ENCODE measurements at regions not wholly inside any gene's neighbourhood (a gene's known extent, or its start where the extent isn't known, plus 50 kb on each side); places are given as distances from the start of the nearest gene placed in this dataset.

DNA sequence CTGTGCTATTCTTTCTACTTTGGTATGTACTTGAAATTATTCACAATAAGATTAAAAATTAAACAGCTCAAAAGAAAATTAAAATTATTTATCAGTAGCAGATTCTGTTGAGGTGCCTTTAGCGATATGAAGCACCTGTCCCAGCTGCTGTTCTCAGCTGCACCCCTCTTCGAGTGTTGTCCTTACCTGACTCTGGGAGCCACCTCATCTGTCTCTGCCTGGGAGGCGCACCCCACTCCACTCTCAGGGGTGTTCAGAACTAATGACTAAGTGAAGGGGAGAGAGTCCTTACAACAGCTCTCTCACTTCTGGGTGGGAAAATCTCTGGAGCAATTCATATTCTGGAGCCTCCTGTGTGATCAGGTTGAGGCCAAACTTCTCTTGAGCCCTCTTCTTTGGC lies 745.7 kb downstream of the RFPL4B start:
- no peak overlapping the region for H3K4me3 ChIP-seq (ENCODE audit: low read depth in 1 of 3, low read length in 3 of 3)
- no peak overlapping the region for H3K9ac ChIP-seq (ENCODE audit: low read depth in 1 of 2, low read length in 2 of 2)
- no peaks in the 10 kb centered on the region for H3K4me1 ChIP-seq (ENCODE audit: control insufficient read depth in 4 of 4, insufficient read depth in 4 of 4, low read length in 3 of 4)
- H3K9me3 ChIP-seq (ENCODE audit: control insufficient read depth in 4 of 4, low read length in 3 of 4): no peaks in the 10 kb centered on the region
- H3K27me3 ChIP-seq (ENCODE audit: control insufficient read depth in 4 of 4, insufficient read depth in 4 of 4, low read length in 3 of 4): no peaks in the 10 kb centered on the region
- no peaks in the 10 kb centered on the region for H3K36me3 ChIP-seq (ENCODE audit: control insufficient read depth in 4 of 4, insufficient read depth in 3 of 4, low read depth in 1 of 4, low read length in 3 of 4)
- no peak overlapping the region for H3K27ac ChIP-seq (ENCODE audit: low read depth in 1 of 2, low read length in 2 of 2)
- no peak for DNase-seq (ENCODE audit: low spot score)
- WGBS: 97% methylated on average over 3 of the region's 3 CpGs
- TF ChIP-seq, protein P1, sequence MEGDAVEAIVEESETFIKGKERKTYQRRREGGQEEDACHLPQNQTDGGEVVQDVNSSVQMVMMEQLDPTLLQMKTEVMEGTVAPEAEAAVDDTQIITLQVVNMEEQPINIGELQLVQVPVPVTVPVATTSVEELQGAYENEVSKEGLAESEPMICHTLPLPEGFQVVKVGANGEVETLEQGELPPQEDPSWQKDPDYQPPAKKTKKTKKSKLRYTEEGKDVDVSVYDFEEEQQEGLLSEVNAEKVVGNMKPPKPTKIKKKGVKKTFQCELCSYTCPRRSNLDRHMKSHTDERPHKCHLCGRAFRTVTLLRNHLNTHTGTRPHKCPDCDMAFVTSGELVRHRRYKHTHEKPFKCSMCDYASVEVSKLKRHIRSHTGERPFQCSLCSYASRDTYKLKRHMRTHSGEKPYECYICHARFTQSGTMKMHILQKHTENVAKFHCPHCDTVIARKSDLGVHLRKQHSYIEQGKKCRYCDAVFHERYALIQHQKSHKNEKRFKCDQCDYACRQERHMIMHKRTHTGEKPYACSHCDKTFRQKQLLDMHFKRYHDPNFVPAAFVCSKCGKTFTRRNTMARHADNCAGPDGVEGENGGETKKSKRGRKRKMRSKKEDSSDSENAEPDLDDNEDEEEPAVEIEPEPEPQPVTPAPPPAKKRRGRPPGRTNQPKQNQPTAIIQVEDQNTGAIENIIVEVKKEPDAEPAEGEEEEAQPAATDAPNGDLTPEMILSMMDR (IDR thresholded peaks at IDR 0.05; ENCODE audit: low read depth, low read length, missing input control): no peak
- no peak for TF ChIP-seq RXRA (IDR thresholded peaks at IDR 0.05)
- no peak for TF ChIP-seq FOXA2 (IDR thresholded peaks at IDR 0.05)
- TF ChIP-seq TAF1 (conservative IDR thresholded peaks at IDR 0.05): no peak
- TF ChIP-seq HNF4G (IDR thresholded peaks at IDR 0.05): no peak
- no peak for TF ChIP-seq FOXA1 (IDR thresholded peaks at IDR 0.05)

DNA sequence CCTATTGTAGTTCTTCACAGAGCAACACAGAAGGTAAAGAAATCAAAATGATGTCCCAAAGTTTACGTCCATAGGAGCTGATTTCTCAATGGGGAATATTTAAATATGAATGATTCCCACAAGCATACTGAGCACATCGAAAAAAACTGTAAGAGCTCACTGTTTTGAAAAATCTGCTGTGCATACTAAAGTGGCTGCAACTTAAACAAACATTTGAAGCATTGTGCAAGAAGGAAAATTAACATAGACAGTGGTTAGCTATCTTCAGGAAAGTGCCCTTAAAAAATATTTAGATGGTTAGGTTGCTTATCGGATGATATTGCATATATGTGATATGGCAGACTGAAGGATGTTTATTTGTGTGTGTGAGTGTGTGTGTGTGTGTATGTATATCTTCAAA lies 747.6 kb downstream of the RFPL4B start:
- WGBS: 59% methylated on average over 3 of the region's 3 CpGs
- H3K9ac ChIP-seq (ENCODE audit: low read depth in 1 of 2, low read length in 2 of 2): no peak overlapping the region

DNA sequence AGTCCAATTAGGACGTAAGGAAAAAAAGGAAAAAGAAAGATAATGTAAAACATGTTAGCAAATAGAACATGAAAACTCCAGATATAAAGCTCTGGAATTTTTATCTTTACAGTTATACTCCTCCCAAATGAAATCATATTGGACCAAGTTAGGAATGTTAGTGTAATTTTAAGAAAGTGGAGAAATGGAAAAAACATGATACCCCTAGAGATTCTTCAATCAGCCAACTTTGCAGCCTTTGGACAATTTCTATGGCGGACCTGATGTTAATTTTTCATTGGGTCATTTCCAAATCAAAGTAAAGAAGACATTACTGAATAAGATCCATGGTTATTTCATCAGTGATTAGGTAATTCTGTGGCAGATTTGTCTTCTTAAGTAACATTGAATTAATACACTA lies 748.7 kb downstream of the RFPL4B start:
- Histone ChIP-seq H3K4me1 (ENCODE audit: control insufficient read depth in 4 of 4, insufficient read depth in 4 of 4, low read length in 3 of 4) (no peaks in the 10 kb centered on the region), H3K9me3 (ENCODE audit: control insufficient read depth in 4 of 4, low read length in 3 of 4) (no peaks in the 10 kb centered on the region), H3K9ac (ENCODE audit: low read depth in 1 of 2, low read length in 2 of 2) (no peak overlapping the region), H3K27ac (ENCODE audit: low read depth in 1 of 2, low read length in 2 of 2) (no peak overlapping the region), H3K4me3 (ENCODE audit: low read depth in 1 of 3, low read length in 3 of 3) (no peak overlapping the region), H3K27me3 (ENCODE audit: control insufficient read depth in 4 of 4, insufficient read depth in 4 of 4, low read length in 3 of 4) (no peaks in the 10 kb centered on the region), H3K36me3 (ENCODE audit: control insufficient read depth in 4 of 4, insufficient read depth in 3 of 4, low read depth in 1 of 4, low read length in 3 of 4) (no peaks in the 10 kb centered on the region)
- 88% methylated on average over 2 of the region's 2 CpGs for WGBS
- DNase-seq (ENCODE audit: low spot score): no peak
- TF ChIP-seq FOXA2 (IDR thresholded peaks at IDR 0.05) (no peak), EGR1 (IDR thresholded peaks at IDR 0.05; ENCODE audit: low read depth in 2 of 2) (no peak), YY1 (IDR thresholded peaks at IDR 0.05) (no peak), FOXA1 (IDR thresholded peaks at IDR 0.05) (no peak), JUND (IDR thresholded peaks at IDR 0.05) (no peak), NR2F2 (IDR thresholded peaks at IDR 0.05) (no peak), SP1 (IDR thresholded peaks at IDR 0.05) (no peak), GABPA (IDR thresholded peaks at IDR 0.05 in 1 of 2, conservative IDR thresholded peaks at IDR 0.05 in 1 of 2) (no peak)
- TF ChIP-seq, protein P2, sequence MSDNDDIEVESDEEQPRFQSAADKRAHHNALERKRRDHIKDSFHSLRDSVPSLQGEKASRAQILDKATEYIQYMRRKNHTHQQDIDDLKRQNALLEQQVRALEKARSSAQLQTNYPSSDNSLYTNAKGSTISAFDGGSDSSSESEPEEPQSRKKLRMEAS (IDR thresholded peaks at IDR 0.05): no peak
- TF ChIP-seq, protein P1 (IDR thresholded peaks at IDR 0.05; ENCODE audit: low read depth, low read length, missing input control): no peak
- TF ChIP-seq, protein P3, sequence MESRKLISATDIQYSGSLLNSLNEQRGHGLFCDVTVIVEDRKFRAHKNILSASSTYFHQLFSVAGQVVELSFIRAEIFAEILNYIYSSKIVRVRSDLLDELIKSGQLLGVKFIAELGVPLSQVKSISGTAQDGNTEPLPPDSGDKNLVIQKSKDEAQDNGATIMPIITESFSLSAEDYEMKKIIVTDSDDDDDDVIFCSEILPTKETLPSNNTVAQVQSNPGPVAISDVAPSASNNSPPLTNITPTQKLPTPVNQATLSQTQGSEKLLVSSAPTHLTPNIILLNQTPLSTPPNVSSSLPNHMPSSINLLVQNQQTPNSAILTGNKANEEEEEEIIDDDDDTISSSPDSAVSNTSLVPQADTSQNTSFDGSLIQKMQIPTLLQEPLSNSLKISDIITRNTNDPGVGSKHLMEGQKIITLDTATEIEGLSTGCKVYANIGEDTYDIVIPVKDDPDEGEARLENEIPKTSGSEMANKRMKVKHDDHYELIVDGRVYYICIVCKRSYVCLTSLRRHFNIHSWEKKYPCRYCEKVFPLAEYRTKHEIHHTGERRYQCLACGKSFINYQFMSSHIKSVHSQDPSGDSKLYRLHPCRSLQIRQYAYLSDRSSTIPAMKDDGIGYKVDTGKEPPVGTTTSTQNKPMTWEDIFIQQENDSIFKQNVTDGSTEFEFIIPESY (IDR thresholded peaks at IDR 0.05): no peak

More for the DNA sequence above, 747.6 kb downstream of the RFPL4B start:
- Histone ChIP-seq H3K9me3 (ENCODE audit: control insufficient read depth in 4 of 4, low read length in 3 of 4) (no peaks in the 10 kb centered on the region), H3K27ac (ENCODE audit: low read depth in 1 of 2, low read length in 2 of 2) (no peak overlapping the region), H3K4me1 (ENCODE audit: control insufficient read depth in 4 of 4, insufficient read depth in 4 of 4, low read length in 3 of 4) (no peaks in the 10 kb centered on the region), H3K4me3 (ENCODE audit: low read depth in 1 of 3, low read length in 3 of 3) (no peak overlapping the region), H3K27me3 (ENCODE audit: control insufficient read depth in 4 of 4, insufficient read depth in 4 of 4, low read length in 3 of 4) (no peaks in the 10 kb centered on the region), H3K36me3 (ENCODE audit: control insufficient read depth in 4 of 4, insufficient read depth in 3 of 4, low read depth in 1 of 4, low read length in 3 of 4) (no peaks in the 10 kb centered on the region)
- TF ChIP-seq HNF4A (conservative IDR thresholded peaks at IDR 0.05) (no peak), HNF4G (IDR thresholded peaks at IDR 0.05) (no peak), YY1 (IDR thresholded peaks at IDR 0.05) (no peak), JUND (IDR thresholded peaks at IDR 0.05) (no peak), RXRA (IDR thresholded peaks at IDR 0.05) (no peak), FOXA2 (IDR thresholded peaks at IDR 0.05) (no peak), EGR1 (IDR thresholded peaks at IDR 0.05; ENCODE audit: low read depth in 2 of 2) (no peak), SP1 (IDR thresholded peaks at IDR 0.05) (no peak)
- TF ChIP-seq, protein P4, sequence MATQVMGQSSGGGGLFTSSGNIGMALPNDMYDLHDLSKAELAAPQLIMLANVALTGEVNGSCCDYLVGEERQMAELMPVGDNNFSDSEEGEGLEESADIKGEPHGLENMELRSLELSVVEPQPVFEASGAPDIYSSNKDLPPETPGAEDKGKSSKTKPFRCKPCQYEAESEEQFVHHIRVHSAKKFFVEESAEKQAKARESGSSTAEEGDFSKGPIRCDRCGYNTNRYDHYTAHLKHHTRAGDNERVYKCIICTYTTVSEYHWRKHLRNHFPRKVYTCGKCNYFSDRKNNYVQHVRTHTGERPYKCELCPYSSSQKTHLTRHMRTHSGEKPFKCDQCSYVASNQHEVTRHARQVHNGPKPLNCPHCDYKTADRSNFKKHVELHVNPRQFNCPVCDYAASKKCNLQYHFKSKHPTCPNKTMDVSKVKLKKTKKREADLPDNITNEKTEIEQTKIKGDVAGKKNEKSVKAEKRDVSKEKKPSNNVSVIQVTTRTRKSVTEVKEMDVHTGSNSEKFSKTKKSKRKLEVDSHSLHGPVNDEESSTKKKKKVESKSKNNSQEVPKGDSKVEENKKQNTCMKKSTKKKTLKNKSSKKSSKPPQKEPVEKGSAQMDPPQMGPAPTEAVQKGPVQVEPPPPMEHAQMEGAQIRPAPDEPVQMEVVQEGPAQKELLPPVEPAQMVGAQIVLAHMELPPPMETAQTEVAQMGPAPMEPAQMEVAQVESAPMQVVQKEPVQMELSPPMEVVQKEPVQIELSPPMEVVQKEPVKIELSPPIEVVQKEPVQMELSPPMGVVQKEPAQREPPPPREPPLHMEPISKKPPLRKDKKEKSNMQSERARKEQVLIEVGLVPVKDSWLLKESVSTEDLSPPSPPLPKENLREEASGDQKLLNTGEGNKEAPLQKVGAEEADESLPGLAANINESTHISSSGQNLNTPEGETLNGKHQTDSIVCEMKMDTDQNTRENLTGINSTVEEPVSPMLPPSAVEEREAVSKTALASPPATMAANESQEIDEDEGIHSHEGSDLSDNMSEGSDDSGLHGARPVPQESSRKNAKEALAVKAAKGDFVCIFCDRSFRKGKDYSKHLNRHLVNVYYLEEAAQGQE (IDR thresholded peaks at IDR 0.05): no peak
- TF ChIP-seq, protein P5, sequence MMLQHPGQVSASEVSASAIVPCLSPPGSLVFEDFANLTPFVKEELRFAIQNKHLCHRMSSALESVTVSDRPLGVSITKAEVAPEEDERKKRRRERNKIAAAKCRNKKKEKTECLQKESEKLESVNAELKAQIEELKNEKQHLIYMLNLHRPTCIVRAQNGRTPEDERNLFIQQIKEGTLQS (IDR thresholded peaks at IDR 0.05): no peak
- DNase-seq (ENCODE audit: low spot score): no peak
